ENCODE measurements at regions not wholly inside any gene's neighbourhood (a gene's known extent, or its start where the extent isn't known, plus 50 kb on each side); places are given as distances from the start of the nearest gene placed in this dataset.

GRCh38 chr5:72613515-72613914 is 106.3 kb upstream of the ZNF366 start:
- intact Hi-C loops (cut with DNase I): no loop called here
- Histone ChIP-seq H3K9me3 (no peaks in the 10 kb centered on the region), H3K4me3 (no peak overlapping the region), H3K36me3 (no peaks in the 10 kb centered on the region), H3K4me1 (ENCODE audit: insufficient read depth) (no peaks in the 10 kb centered on the region), H3K27ac (no peak overlapping the region), H3K27me3 (no peaks in the 10 kb centered on the region)
- TF ChIP-seq EP300 (IDR thresholded peaks at IDR 0.05): no peak
- TF ChIP-seq, protein P1, sequence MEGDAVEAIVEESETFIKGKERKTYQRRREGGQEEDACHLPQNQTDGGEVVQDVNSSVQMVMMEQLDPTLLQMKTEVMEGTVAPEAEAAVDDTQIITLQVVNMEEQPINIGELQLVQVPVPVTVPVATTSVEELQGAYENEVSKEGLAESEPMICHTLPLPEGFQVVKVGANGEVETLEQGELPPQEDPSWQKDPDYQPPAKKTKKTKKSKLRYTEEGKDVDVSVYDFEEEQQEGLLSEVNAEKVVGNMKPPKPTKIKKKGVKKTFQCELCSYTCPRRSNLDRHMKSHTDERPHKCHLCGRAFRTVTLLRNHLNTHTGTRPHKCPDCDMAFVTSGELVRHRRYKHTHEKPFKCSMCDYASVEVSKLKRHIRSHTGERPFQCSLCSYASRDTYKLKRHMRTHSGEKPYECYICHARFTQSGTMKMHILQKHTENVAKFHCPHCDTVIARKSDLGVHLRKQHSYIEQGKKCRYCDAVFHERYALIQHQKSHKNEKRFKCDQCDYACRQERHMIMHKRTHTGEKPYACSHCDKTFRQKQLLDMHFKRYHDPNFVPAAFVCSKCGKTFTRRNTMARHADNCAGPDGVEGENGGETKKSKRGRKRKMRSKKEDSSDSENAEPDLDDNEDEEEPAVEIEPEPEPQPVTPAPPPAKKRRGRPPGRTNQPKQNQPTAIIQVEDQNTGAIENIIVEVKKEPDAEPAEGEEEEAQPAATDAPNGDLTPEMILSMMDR (IDR thresholded peaks at IDR 0.05): no peak
- no peak for TF ChIP-seq POLR2A (IDR thresholded peaks at IDR 0.05)
- 91 to 92% (median 92%) methylated on average over 2 of the region's 2 CpGs for WGBS, 3 donors
- no peak for DNase-seq

DNA sequence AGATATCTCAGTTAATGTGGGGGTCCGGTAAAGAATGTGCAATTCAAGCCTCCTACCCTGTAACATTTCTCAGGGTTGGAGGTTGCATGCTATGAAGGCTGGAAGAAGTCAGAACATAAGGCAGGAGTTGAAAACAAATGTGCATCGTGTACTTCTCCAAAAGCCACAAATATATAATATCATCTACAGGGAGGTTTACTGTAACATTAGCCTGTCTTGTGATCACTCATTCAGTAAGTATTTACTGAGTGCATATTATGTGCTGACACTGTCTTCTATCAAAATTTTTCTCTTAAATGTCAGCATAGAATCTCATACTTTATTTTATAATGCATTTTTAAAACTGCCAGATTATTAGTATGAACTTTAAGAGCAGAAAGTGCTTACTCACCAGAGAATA is 105.6 kb upstream of the ZNF366 start:
- no peaks in the 10 kb centered on the region for H3K9me3 ChIP-seq
- 32 to 49% (median 42%) methylated on average over 2 of the region's 2 CpGs for WGBS, 3 donors
- H3K27ac ChIP-seq: no peak overlapping the region
- DNase-seq: no peak
- no peak overlapping the region for H3K4me3 ChIP-seq
- no peaks in the 10 kb centered on the region for H3K4me1 ChIP-seq (ENCODE audit: insufficient read depth)
- intact Hi-C loops (cut with DNase I): no loop called here
- H3K27me3 ChIP-seq: no peaks in the 10 kb centered on the region
- H3K36me3 ChIP-seq: no peaks in the 10 kb centered on the region
- TF ChIP-seq EP300 (IDR thresholded peaks at IDR 0.05): no peak
- TF ChIP-seq, protein P1 (IDR thresholded peaks at IDR 0.05): no peak
- TF ChIP-seq POLR2A (IDR thresholded peaks at IDR 0.05): no peak

GRCh38 chr5:72611118-72611730 is 104.0 kb upstream of the ZNF366 start:
- DNase-seq: peak; percentile 64 to 79 (median 72)
- no peaks in the 10 kb centered on the region for H3K9me3 ChIP-seq
- H3K4me1 ChIP-seq (ENCODE audit: insufficient read depth): no peaks in the 10 kb centered on the region
- no peaks in the 10 kb centered on the region for H3K36me3 ChIP-seq
- 16 to 24% (median 19%) methylated on average over 6 of the region's 6 CpGs for WGBS, 3 donors
- no peak overlapping the region for H3K4me3 ChIP-seq
- H3K27ac ChIP-seq: no peak overlapping the region
- H3K27me3 ChIP-seq: no peaks in the 10 kb centered on the region
- intact Hi-C loops (cut with DNase I): no loop called here
- TF ChIP-seq, protein P1 (IDR thresholded peaks at IDR 0.05): peak; percentile 60 to 67 (median 61)
- TF ChIP-seq EP300 (IDR thresholded peaks at IDR 0.05): no peak

- Histone ChIP-seq H3K27me3 (no peaks in the 10 kb centered on the region), H3K4me3 (no peak overlapping the region), H3K36me3 (no peaks in the 10 kb centered on the region), H3K4me1 (ENCODE audit: insufficient read depth) (no peaks in the 10 kb centered on the region), H3K27ac (no peak overlapping the region), H3K9me3 (no peaks in the 10 kb centered on the region)
- TF ChIP-seq, protein P1 (IDR thresholded peaks at IDR 0.05): no peak
- no peak for TF ChIP-seq EP300 (IDR thresholded peaks at IDR 0.05)
- no peak for TF ChIP-seq POLR2A (IDR thresholded peaks at IDR 0.05)
- 80 to 85% (median 85%) methylated on average over 3 of the region's 3 CpGs for WGBS, 3 donors
- DNase-seq: no peak
- intact Hi-C loops (cut with DNase I): no loop called here
Observed at GRCh38 chr5:72608926-72609325, 101.7 kb upstream of the ZNF366 start.

Data from ovary (tissue), 7 donors.